Suprapubic skin (tissue), 4 donors: ENCODE measurements at regions not wholly inside any gene's neighbourhood (a gene's known extent, or its start where the extent isn't known, plus 50 kb on each side); places are given as distances from the start of the nearest gene placed in this dataset.

Source experiments
- CTCF ChIP-seq, 2 donors: fragments of 200-600 bp in 1 of 2; fragments of 450-650 bp in 1 of 2; sonication (generic) in 1 of 2; IDR thresholded peaks; one replicate each; pipeline ENCODE4 v1.5.1; 2016 to 2019; ENCODE audit warnings: antibody characterized with exemption in 2 of 2, mild to moderate bottlenecking in 1 of 2, moderate library complexity in 1 of 2
- EP300 ChIP-seq: sonication (generic); formaldehyde crosslinking; IDR thresholded peaks from one replicate; pipeline ENCODE4 v1.6.1; 2017; ENCODE audit warnings: antibody characterized with exemption
- POLR2A ChIP-seq, 2 donors: fragments of 450-650 bp; IDR thresholded peaks; one replicate each; pipeline ENCODE4 v1.6.1; 2017; ENCODE audit warnings: antibody characterized with exemption in 2 of 2, mild to moderate bottlenecking in 2 of 2, moderate library complexity in 2 of 2
- POLR2AphosphoS5 ChIP-seq, 3 donors: sonication (generic); formaldehyde crosslinking; IDR thresholded peaks; one replicate each; pipeline ENCODE4 v1.6.1; 2017; ENCODE audit warnings: antibody characterized with exemption in 3 of 3

- no peak for TF ChIP-seq CTCF (IDR thresholded peaks at IDR 0.05)
- TF ChIP-seq EP300: no peak
- TF ChIP-seq POLR2AphosphoS5 (IDR thresholded peaks at IDR 0.05): no peak
- TF ChIP-seq POLR2A (IDR thresholded peaks at IDR 0.05): no peak
Observed at GRCh38 chr1:81008293-81008692, 792.4 kb upstream of the ADGRL2 start.
